ENCODE measurements at regions not wholly inside any gene's neighbourhood (a gene's known extent, or its start where the extent isn't known, plus 50 kb on each side); places are given as distances from the start of the nearest gene placed in this dataset.

GRCh38 chr12:119274636-119275065 is 59.9 kb upstream of the CCDC60 start:
- Histone ChIP-seq H3K9me3 (ENCODE audit: severe bottlenecking) (no peaks in the 10 kb centered on the region), H3K27ac (no peak overlapping the region), H3K4me3 (ENCODE audit: low read depth, low read length) (no peak overlapping the region), H3K27me3 (ENCODE audit: insufficient read depth, low read depth, severe bottlenecking) (no peaks in the 10 kb centered on the region), H3K36me3 (no peaks in the 10 kb centered on the region)
- no peak for DNase-seq
- TF ChIP-seq CTCF (IDR thresholded peaks at IDR 0.05; ENCODE audit: low read depth, low read length) = no peak

DNA sequence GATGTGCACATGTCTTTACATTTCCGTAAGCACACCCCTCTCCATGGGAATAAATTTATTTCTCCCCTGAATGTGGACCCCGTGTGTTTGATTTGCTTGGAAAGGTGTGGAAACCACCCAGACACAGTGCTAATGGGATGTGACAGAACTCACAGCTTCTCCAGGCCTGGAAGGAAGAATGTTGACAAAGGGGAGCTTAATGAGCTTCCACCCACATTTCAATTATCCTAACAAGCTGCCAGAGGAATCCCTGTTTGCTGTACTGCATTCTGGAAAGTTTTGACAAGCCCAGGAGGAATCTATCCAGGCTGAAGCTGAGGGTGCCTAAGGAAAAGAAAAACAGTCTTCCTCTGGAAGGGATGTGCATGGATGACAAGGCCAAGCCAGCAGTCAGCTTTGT is 51.2 kb upstream of the CCDC60 start:
- Histone ChIP-seq H3K27ac (no peak overlapping the region), H3K27me3 (ENCODE audit: insufficient read depth, low read depth, severe bottlenecking) (no peaks in the 10 kb centered on the region), H3K4me3 (ENCODE audit: low read depth, low read length) (no peak overlapping the region), H3K9me3 (ENCODE audit: severe bottlenecking) (no peaks in the 10 kb centered on the region), H3K36me3 (no peaks in the 10 kb centered on the region)
- DNase-seq = no peak
- TF ChIP-seq CTCF (IDR thresholded peaks at IDR 0.05; ENCODE audit: low read depth, low read length) = no peak

All from WERI-Rb-1 (cell line).